ENCODE measurements at regions not wholly inside any gene's neighbourhood (a gene's known extent, or its start where the extent isn't known, plus 50 kb on each side); places are given as distances from the start of the nearest gene placed in this dataset.
"Not testable (repeated sequence)": the region's sequence is repeated elsewhere in the genome, so short reads cannot be mapped to it uniquely, and the experiment has no call there.

- no peak for DNase-seq (ENCODE audit: insufficient read length, low spot score)
- no peak for FAIRE-seq
Observed at GRCh38 chr12:91897025-91897515, 248.6 kb downstream of the BTG1 start.

GRCh38 chr12:91896286-91897024, 249.2 kb downstream of the BTG1 start:
- DNase-seq (ENCODE audit: insufficient read length, low spot score) (no peak), FAIRE-seq (no peak)

GRCh38 chr12:91894911-91895310, 250.7 kb downstream of the BTG1 start:
- no peak for DNase-seq (ENCODE audit: insufficient read length, low spot score)
- no peak for FAIRE-seq

DNA sequence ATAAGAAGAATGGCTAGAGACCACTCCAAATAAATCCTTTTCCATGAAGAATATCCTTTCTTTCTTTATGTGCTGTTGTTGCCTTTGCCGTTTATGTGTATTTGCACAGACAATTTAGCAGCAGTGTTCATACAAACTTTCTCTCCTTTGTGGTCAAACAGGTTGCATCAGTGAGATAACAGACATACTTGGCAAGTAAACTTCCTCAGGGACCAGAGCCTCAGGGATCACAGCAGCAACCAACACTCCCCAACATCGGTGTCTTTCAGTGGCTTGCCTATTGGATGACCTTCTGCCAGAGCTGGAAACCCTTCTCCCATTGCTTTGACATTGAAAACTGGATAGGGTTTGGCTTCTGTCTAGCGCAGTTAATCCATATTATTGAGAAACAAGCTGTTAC, 252.2 kb downstream of the BTG1 start:
- FAIRE-seq, result no peak
- no peak for DNase-seq (ENCODE audit: insufficient read length, low spot score)

- no peak for FAIRE-seq
Observed at GRCh38 chr12:91892081-91892855, 253.4 kb downstream of the BTG1 start.

DNA sequence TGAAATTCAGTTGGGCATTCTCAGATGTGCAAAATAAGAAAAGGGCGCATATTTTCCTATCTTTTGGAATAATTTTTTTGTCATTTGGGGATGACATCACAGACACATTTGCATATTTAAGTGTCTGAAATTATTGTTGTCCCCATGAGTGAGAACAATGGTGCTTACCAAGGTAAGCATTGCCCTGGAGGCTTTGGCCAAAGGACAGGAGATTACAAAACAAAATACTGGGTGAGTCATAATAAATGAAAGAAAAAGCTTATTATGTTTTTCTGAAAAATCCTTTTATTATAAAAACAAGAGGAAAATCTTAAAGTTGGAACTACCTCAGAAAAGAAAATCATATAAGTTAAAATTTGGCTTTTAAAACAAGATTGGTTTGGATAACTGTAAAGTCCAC, 254.9 kb downstream of the BTG1 start:
- FAIRE-seq (no peak), DNase-seq (ENCODE audit: insufficient read length, low spot score) (no peak)

More at GRCh38 chr12:91892081-91892855, 253.4 kb downstream of the BTG1 start:
- no peak for DNase-seq (ENCODE audit: insufficient read length, low spot score)

DNA sequence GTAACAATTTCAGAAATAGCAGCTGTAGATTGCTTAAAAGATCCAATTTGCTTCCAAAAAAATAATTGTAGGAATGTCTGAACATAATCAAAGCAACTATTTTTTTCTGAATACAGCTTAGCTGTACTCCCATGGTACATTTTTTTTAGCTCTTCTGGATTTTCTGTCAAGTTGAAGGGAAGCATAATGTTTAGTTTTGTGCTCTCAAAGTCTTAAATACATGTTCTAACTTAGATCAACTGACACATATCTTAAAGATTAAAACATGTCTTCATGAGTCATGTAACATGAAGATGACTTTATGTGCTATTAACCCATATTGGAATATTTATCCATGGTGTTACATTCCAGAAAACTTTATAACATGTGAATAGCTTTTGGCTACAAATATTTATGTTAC, 255.7 kb downstream of the BTG1 start:
- no peak for FAIRE-seq
- no peak for DNase-seq (ENCODE audit: insufficient read length, low spot score)

DNA sequence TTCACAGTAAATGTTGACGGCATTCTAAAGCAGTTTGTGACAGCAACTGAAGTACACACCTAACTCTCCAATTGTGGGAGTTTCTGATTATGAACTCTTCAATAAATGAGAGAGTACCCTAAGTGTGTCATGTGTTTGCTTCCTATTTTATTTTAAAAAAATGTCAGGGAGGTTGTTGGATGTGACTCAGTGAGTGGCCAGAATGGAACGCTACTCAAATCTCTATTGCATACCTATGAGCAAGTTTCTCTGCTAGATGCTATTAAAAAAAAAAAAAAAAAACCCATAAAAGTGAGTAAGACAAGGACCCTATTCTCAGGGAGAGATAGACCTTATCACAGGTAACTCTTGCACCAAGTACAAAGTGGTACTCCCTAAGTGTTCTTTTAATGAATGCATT, 256.6 kb downstream of the BTG1 start:
- FAIRE-seq (no peak), DNase-seq (ENCODE audit: insufficient read length, low spot score) (no peak)

- no peak for DNase-seq (ENCODE audit: insufficient read length, low spot score)
- peak; percentile 78 for FAIRE-seq
Observed at GRCh38 chr12:91887957-91888356, 257.7 kb downstream of the BTG1 start.

GRCh38 chr12:91885851-91886731, 259.6 kb downstream of the BTG1 start:
- FAIRE-seq (no peak), DNase-seq (ENCODE audit: insufficient read length, low spot score) (no peak)

GRCh38 chr12:91884230-91884629, 261.4 kb downstream of the BTG1 start:
- DNase-seq (ENCODE audit: insufficient read length, low spot score), result no peak
- FAIRE-seq, result no peak

GRCh38 chr12:91883811-91884210, 261.8 kb downstream of the BTG1 start:
- DNase-seq (ENCODE audit: insufficient read length, low spot score), result no peak
- no peak for FAIRE-seq

DNA sequence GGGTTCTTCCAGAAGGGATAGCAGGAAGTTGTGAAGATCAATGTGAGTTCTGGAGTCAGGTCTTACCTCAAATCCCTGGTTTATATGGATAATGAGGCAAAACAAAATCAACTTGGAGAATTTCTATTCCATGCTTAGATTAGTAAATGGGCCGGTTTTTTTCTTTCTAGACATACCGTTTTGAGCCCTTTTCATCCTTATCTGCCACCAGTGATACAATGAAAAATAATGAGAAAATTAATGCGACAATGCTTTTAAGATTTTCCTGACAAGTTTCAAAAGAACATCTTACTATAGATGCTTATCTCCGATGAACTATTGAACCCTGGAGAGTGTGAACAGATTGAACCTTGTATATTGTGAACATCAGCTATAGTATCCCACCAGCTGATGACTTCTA, 262.7 kb downstream of the BTG1 start:
- DNase-seq (ENCODE audit: insufficient read length, low spot score) (no peak), FAIRE-seq (no peak)

- no peak for DNase-seq (ENCODE audit: insufficient read length, low spot score)
- FAIRE-seq, result no peak
Observed at GRCh38 chr12:91880528-91880927, 265.1 kb downstream of the BTG1 start.

DNA sequence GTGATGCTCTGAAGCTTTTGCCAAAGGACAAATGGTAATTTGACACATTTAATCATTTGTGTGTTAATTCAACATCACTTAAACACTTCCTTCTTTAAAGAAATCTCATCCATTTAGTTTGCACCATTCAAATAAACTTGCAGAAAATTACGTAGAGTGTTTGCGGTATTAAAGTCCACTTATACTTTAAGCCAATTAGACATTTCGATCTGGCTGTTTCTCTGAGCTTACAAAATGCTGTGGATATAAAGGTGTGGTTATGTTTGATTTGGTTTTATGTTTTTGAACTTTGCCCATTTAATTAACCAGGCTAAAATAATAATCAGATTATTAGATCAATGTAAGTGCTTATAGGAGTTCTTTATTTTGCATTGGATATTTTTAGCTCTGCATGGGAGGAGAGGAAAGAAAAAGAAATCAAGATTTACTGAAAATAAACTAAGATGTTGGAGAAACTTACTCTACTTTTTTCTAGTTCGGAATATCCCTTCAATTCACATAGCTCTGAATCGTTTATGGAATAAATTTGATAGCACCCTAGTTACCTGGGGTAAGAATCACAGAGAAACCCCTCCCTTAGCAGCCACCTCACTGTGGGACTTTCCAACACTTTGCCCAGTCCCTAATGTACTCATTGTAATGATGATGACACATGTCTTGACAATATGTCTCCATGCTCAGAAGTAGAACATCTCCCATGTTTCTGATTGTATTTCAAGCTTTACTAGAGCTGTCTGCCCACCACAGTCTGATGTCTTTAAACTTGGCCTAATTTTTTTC, 268.0 kb downstream of the BTG1 start:
- no peak for FAIRE-seq
- DNase-seq (ENCODE audit: insufficient read length, low spot score), result no peak

DNA sequence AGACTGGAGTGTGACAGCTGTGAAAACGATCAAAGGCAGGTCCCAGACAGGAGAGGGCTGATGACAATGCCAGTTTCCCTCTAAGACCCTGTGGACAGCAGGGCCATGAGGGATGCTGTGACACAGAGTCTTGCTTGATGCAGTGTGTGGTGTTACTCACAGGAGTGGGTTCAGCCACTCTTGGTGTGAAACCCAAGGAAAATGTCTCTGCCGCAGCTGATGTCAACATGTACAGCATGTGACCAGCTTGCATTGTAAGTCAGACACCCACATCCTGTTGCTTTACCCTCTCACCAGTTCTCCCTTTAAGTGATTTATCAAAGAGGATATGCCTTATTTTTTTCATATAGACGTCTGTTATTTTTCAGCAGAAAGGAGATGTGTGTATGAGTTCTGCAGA, 268.6 kb downstream of the BTG1 start:
- DNase-seq (ENCODE audit: insufficient read length, low spot score), result peak; percentile 4
- no peak for FAIRE-seq

- FAIRE-seq; DNase-seq (ENCODE audit: insufficient read length, low spot score): not testable (repeated sequence)
Observed at GRCh38 chr12:91875671-91876070, 270.0 kb downstream of the BTG1 start.

GRCh38 chr12:91874086-91874865, 271.4 kb downstream of the BTG1 start:
- DNase-seq (ENCODE audit: insufficient read length, low spot score) (no peak), FAIRE-seq (no peak)

DNA sequence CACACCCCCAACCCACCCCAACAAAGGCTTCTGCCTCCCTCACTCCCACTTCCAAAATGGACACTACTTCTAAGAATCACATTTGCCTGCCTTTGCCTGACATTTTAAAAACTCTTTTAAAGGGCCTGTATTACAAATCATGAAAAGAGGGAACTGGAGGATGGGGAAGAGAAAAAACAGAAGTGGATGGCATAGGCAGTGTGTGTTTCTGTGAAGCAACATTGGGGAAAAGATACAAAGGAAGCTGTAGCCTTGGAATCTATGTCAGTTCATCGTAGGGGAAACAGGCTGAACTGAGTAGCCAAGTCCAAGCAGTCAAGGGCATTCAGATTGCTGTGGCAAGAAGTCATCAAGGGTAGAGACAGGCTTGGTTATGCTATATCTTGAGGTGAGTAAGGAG, 273.9 kb downstream of the BTG1 start:
- DNase-seq (ENCODE audit: insufficient read length, low spot score), result no peak
- FAIRE-seq, result no peak

Data from GM19239 (cell line).